Gastrocnemius medialis (tissue), 4 donors: ENCODE measurements at regions not wholly inside any gene's neighbourhood (a gene's known extent, or its start where the extent isn't known, plus 50 kb on each side); places are given as distances from the start of the nearest gene placed in this dataset.

ENCODE experiments used
- CTCF ChIP-seq, 5 experiments: fragments of 450-650 bp in 3 of 5; fragments of 200-600 bp in 2 of 5; sonication (generic) in 2 of 5; IDR thresholded peaks in 4 of 5; conservative IDR thresholded peaks in 1 of 5; 1 replicate in 4 of 5; 2 replicates in 1 of 5; pipeline ENCODE4 v1.5.1; 2016 to 2019; ENCODE audit warnings: antibody characterized with exemption in 5 of 5, mild to moderate bottlenecking in 3 of 5, moderate library complexity in 3 of 5
- POLR2A ChIP-seq, 2 donors: fragments of 450-650 bp; IDR thresholded peaks; one replicate each; pipeline ENCODE4 v1.6.1; 2017; ENCODE audit warnings: antibody characterized with exemption in 2 of 2, mild to moderate bottlenecking in 2 of 2, moderate library complexity in 2 of 2

GRCh38 chr12:60034147-60034546, 438.3 kb downstream of the SLC16A7 start:
- TF ChIP-seq CTCF (IDR thresholded peaks at IDR 0.05 in 4 of 5, conservative IDR thresholded peaks at IDR 0.05 in 1 of 5) (no peak), POLR2A (IDR thresholded peaks at IDR 0.05) (no peak)
